HL-60 (cell line): ENCODE measurements at regions not wholly inside any gene's neighbourhood (a gene's known extent, or its start where the extent isn't known, plus 50 kb on each side); places are given as distances from the start of the nearest gene placed in this dataset.

Experiments
- DNase-seq, 2 experiments: peaks; one replicate each; pipeline ENCODE4 v3.0.0-alpha.2; 2010 to 2020; ENCODE audit warnings: low read depth in 1 of 2, low spot score in 1 of 2
- H3K27ac ChIP-seq: fragments of 250-450 bp; sonication (Bioruptor Pico); replicated peaks from 2 replicates; pipeline ENCODE4 v1.5.1; 2020; ENCODE audit warnings: mild to moderate bottlenecking, moderate library complexity
- H3K27me3 ChIP-seq: fragments of 250-450 bp; sonication (Bioruptor Pico); 2 replicates; pipeline ENCODE4 v1.5.1; 2021; ENCODE audit warnings: mild to moderate bottlenecking, moderate library complexity; ENCODE audit not compliant: insufficient read depth, poor library complexity, severe bottlenecking
- H3K4me3 ChIP-seq: replicated peaks from 2 replicates; pipeline ENCODE4 v1.5.1; 2011; ENCODE audit warnings: mild to moderate bottlenecking, control low read depth, low read length; ENCODE audit not compliant: insufficient read depth
- GABPA ChIP-seq: IDR thresholded peaks from 2 replicates; pipeline ENCODE4 v1.6.1; 2012; ENCODE audit warnings: low read depth
- POLR2AphosphoS5 ChIP-seq: IDR thresholded peaks from 2 replicates; pipeline ENCODE4 v1.6.1; 2012; ENCODE audit warnings: low read depth
- SPI1 ChIP-seq: IDR thresholded peaks from 2 replicates; pipeline ENCODE4 v1.6.1; 2012; ENCODE audit warnings: low read depth, mild to moderate bottlenecking, borderline replicate concordance
- TF ChIP-seq, protein P1 (sequence below): IDR thresholded peaks from one replicate; pipeline ENCODE4 v1.5.1; 2011; ENCODE audit warnings: low read length, control low read depth, inconsistent platforms; ENCODE audit not compliant: insufficient read depth
- TF ChIP-seq, protein P2 (sequence below): IDR thresholded peaks from 2 replicates; pipeline ENCODE4 v1.6.1; 2012; ENCODE audit warnings: low read depth; ENCODE audit not compliant: insufficient replicate concordance

DNA sequence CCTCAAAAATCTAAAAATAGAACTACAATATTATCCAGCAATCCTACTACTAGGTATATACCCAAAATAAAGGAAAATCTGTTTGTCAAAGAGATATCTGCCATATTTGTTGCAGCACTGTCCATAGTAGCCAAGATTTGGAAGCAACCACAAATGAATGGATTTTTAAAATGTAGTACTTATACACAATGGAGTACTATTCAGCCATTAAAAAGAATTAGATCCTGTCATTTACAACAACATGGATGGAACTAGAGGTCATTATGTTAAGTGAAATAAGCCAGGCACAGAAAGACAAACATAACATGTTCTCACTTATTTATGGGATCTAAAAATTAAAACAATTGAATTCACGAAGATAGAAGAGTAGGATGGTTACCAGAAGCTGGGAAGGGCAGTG lies 135.7 kb upstream of the CCDC28A start:
- no peaks in the 10 kb centered on the region for H3K27me3 ChIP-seq
- TF ChIP-seq, protein P1, sequence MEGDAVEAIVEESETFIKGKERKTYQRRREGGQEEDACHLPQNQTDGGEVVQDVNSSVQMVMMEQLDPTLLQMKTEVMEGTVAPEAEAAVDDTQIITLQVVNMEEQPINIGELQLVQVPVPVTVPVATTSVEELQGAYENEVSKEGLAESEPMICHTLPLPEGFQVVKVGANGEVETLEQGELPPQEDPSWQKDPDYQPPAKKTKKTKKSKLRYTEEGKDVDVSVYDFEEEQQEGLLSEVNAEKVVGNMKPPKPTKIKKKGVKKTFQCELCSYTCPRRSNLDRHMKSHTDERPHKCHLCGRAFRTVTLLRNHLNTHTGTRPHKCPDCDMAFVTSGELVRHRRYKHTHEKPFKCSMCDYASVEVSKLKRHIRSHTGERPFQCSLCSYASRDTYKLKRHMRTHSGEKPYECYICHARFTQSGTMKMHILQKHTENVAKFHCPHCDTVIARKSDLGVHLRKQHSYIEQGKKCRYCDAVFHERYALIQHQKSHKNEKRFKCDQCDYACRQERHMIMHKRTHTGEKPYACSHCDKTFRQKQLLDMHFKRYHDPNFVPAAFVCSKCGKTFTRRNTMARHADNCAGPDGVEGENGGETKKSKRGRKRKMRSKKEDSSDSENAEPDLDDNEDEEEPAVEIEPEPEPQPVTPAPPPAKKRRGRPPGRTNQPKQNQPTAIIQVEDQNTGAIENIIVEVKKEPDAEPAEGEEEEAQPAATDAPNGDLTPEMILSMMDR = no peak
- TF ChIP-seq POLR2AphosphoS5 = no peak
- TF ChIP-seq SPI1 = no peak
- no peak for TF ChIP-seq GABPA
- TF ChIP-seq, protein P2, sequence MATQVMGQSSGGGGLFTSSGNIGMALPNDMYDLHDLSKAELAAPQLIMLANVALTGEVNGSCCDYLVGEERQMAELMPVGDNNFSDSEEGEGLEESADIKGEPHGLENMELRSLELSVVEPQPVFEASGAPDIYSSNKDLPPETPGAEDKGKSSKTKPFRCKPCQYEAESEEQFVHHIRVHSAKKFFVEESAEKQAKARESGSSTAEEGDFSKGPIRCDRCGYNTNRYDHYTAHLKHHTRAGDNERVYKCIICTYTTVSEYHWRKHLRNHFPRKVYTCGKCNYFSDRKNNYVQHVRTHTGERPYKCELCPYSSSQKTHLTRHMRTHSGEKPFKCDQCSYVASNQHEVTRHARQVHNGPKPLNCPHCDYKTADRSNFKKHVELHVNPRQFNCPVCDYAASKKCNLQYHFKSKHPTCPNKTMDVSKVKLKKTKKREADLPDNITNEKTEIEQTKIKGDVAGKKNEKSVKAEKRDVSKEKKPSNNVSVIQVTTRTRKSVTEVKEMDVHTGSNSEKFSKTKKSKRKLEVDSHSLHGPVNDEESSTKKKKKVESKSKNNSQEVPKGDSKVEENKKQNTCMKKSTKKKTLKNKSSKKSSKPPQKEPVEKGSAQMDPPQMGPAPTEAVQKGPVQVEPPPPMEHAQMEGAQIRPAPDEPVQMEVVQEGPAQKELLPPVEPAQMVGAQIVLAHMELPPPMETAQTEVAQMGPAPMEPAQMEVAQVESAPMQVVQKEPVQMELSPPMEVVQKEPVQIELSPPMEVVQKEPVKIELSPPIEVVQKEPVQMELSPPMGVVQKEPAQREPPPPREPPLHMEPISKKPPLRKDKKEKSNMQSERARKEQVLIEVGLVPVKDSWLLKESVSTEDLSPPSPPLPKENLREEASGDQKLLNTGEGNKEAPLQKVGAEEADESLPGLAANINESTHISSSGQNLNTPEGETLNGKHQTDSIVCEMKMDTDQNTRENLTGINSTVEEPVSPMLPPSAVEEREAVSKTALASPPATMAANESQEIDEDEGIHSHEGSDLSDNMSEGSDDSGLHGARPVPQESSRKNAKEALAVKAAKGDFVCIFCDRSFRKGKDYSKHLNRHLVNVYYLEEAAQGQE = no peak

DNA sequence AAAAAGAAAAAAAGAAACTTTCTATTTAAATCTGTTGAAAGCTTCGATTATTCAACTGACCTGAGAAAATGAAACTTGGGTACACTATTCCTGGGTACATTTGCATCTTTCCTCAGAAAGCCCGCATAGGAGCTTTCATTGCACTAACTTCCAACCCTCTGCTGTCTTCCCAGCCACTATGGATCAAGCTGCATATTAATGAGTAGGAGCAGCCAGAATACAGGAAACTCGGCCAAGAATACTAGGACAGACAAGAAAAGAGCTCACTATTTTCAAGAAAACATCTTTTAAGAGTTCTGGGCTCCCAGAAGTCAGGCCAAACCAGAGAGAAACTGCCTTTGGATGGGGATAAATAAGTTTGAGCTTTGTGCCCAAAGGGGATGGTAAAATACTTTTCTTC lies 135.0 kb upstream of the CCDC28A start:
- Histone ChIP-seq H3K27me3 (no peaks in the 10 kb centered on the region), H3K4me3 (no peak overlapping the region), H3K27ac (no peak overlapping the region)
- TF ChIP-seq, protein P2 = no peak
- no peak for DNase-seq

More for the DNA sequence above, 135.7 kb upstream of the CCDC28A start:
- no peak for DNase-seq
- no peak overlapping the region for H3K27ac ChIP-seq
- no peak overlapping the region for H3K4me3 ChIP-seq

DNA sequence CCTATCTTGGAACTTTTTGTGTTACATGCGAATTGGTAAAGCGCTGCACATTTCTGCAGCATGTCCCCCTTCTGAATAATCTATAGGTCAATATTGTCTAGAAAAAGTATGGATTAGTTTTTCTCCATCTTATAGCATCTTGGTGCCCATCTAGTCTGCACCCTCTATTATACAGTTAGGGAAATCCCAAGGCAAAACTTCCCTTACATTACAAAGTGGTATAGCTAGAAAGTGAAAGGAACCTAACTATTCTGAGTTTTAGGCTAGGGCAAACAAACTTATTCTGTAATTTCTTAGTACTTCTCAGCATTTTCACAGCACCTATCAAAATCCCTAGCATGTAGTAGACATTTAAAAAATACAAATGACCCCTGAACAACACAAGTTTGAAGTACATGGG lies 133.5 kb upstream of the CCDC28A start:
- H3K27ac ChIP-seq = no peak overlapping the region
- TF ChIP-seq GABPA = no peak
- no peak for TF ChIP-seq POLR2AphosphoS5
- TF ChIP-seq, protein P2 = no peak
- TF ChIP-seq, protein P1 = no peak
- no peak for TF ChIP-seq SPI1
- no peaks in the 10 kb centered on the region for H3K27me3 ChIP-seq
- no peak for DNase-seq
- H3K4me3 ChIP-seq = no peak overlapping the region

DNA sequence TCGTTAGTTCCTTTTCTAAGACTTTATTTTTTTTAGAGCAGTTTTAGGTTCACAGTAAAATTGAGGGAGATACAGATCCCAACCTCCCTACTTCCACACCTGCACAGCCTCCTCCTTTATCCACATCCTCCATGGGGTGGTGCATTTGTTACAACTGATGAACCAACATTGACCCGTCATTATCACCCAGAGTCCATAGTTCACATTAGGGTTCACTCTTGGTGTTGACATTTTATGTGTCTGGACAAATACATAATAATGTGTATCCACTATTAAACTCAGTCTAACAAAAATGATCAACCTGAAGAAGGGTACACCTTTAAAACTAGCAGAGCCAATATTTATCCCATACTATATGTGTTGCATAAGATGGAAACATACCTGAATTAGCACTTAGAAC lies 130.4 kb upstream of the CCDC28A start:
- H3K27ac ChIP-seq = no peak overlapping the region
- H3K4me3 ChIP-seq = no peak overlapping the region
- TF ChIP-seq GABPA = no peak
- TF ChIP-seq POLR2AphosphoS5 = no peak
- TF ChIP-seq SPI1 = no peak
- H3K27me3 ChIP-seq = no peaks in the 10 kb centered on the region
- DNase-seq = no peak
